GM12892 (cell line): ENCODE measurements at regions not wholly inside any gene's neighbourhood (a gene's known extent, or its start where the extent isn't known, plus 50 kb on each side); places are given as distances from the start of the nearest gene placed in this dataset.

Experiments
- POLR2A ChIP-seq: IDR thresholded peaks from 2 replicates; pipeline ENCODE4 v1.6.1; 2011; ENCODE audit warnings: low read depth, low read length, control low read depth
- POLR2AphosphoS5 ChIP-seq: IDR thresholded peaks from 2 replicates; pipeline ENCODE4 v1.6.1; 2011; ENCODE audit warnings: low read depth, low read length, control low read depth
- TAF1 ChIP-seq: IDR thresholded peaks from 2 replicates; pipeline ENCODE4 v1.6.1; 2011; ENCODE audit warnings: low read depth, mild to moderate bottlenecking, control low read depth, low read length, borderline replicate concordance

- TF ChIP-seq POLR2A (no peak), POLR2AphosphoS5 (no peak), TAF1 (no peak)
These were observed 360.9 kb downstream of the ARL6IP6 start for GRCh38 chr2:153079315-153079714.
